ENCODE measurements at regions not wholly inside any gene's neighbourhood (a gene's known extent, or its start where the extent isn't known, plus 50 kb on each side); places are given as distances from the start of the nearest gene placed in this dataset.

DNA sequence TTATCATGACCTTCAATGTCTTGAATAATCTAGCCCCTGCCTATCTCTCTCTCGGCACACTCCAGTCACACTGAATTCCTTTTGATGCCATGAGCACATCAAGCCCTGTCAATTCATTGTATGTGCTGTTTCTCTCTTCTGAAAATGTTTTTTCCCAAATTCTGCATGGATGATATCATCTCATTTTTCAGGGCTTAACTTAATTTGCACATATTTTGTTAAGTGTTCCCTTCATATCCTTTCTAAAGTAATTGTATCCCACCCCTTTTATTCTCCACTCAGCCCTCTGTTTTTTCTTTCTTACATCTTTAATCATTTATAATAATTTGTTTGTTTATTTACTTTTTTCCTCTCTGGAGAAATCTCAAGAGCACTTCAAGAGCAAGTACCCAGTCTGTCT, 149.9 kb downstream of the ZNF326 start:
- WGBS (ENCODE audit: low lambda C conversion rate) = 0% methylated on average over 1 of the region's 1 CpG
- Histone ChIP-seq H3K79me2 (ENCODE audit: insufficient read depth, low read length) (no peaks in the 10 kb centered on the region), H2AFZ (ENCODE audit: low read length) (no peak overlapping the region), H3K9me3 (ENCODE audit: low read length) (peaks cover 13% of the 10 kb centered on the region), H3K4me2 (ENCODE audit: low read depth, low read length) (no peak overlapping the region), H3K27me3 (ENCODE audit: control insufficient read depth in 1 of 2, insufficient read depth in 2 of 2, low read length in 2 of 2) (no peaks in the 10 kb centered on the region; a peak in 1 of 5 replicates), H3K9ac (ENCODE audit: insufficient read depth, low read depth, low read length) (no peak overlapping the region), H4K20me1 (ENCODE audit: insufficient read depth, low read length) (no peaks in the 10 kb centered on the region), H3K4me3 (replicated peaks in 1 of 3; ENCODE audit: insufficient read depth in 1 of 3, low read depth in 2 of 3, low read length in 3 of 3) (no peak overlapping the region), H3K27ac (ENCODE audit: extremely low read length, insufficient read depth, low read length) (no peak overlapping the region), H3K4me1 (ENCODE audit: insufficient read depth, low read length) (no peaks in the 10 kb centered on the region), H3K36me3 (replicated peaks in 1 of 2; ENCODE audit: control insufficient read depth in 1 of 2, insufficient read depth in 2 of 2, low read length in 2 of 2) (no peaks in the 10 kb centered on the region)
- BruUV-seq (replicated peaks) = no TSS peak
- CTCF ChIA-PET (ENCODE audit: low intra/inter-chr PET ratio, low total read pairs) = no interaction called here
- no peak for DNase-seq (ENCODE audit: low spot score)
- no peak for ATAC-seq
- no peak for FAIRE-seq
- POLR2A ChIA-PET = no interaction called here
- intact Hi-C loops (cut with micrococcal nuclease; ENCODE audit: unreplicated experiment) = no loop called here
- in situ Hi-C loops (cut with HindIII; ENCODE audit: extremely low pct_ligation_motif_present, low pct_unique_long_range_greater_than_20kb) = no loop called here
- TF ChIP-seq BCLAF1 (IDR thresholded peaks at IDR 0.05) (no peak), NONO (IDR thresholded peaks at IDR 0.05) (no peak), NONO (CRISPR knock-in tag; conservative IDR thresholded peaks at IDR 0.05) (no peak), HMG20B (CRISPR knock-in tag; conservative IDR thresholded peaks at IDR 0.05) (no peak), KDM4B (CRISPR knock-in tag; IDR thresholded peaks at IDR 0.05) (no peak), ZSCAN30 (CRISPR knock-in tag; IDR thresholded peaks at IDR 0.05) (no peak), HMGA1 (CRISPR knock-in tag; conservative IDR thresholded peaks at IDR 0.05) (no peak), MEF2D (CRISPR knock-in tag; IDR thresholded peaks at IDR 0.05) (no peak), ZNF354B (CRISPR knock-in tag; IDR thresholded peaks at IDR 0.05) (no peak), MATR3 (CRISPR knock-in tag; IDR thresholded peaks at IDR 0.05) (no peak), DNMT3B (CRISPR knock-in tag; conservative IDR thresholded peaks at IDR 0.05) (no peak), ZFP62 (CRISPR knock-in tag; IDR thresholded peaks at IDR 0.05) (no peak), HMG20A (CRISPR knock-in tag; IDR thresholded peaks at IDR 0.05; ENCODE audit: borderline replicate concordance) (no peak), LRRFIP1 (CRISPR knock-in tag; conservative IDR thresholded peaks at IDR 0.05) (no peak)
- TF ChIP-seq, protein P1, sequence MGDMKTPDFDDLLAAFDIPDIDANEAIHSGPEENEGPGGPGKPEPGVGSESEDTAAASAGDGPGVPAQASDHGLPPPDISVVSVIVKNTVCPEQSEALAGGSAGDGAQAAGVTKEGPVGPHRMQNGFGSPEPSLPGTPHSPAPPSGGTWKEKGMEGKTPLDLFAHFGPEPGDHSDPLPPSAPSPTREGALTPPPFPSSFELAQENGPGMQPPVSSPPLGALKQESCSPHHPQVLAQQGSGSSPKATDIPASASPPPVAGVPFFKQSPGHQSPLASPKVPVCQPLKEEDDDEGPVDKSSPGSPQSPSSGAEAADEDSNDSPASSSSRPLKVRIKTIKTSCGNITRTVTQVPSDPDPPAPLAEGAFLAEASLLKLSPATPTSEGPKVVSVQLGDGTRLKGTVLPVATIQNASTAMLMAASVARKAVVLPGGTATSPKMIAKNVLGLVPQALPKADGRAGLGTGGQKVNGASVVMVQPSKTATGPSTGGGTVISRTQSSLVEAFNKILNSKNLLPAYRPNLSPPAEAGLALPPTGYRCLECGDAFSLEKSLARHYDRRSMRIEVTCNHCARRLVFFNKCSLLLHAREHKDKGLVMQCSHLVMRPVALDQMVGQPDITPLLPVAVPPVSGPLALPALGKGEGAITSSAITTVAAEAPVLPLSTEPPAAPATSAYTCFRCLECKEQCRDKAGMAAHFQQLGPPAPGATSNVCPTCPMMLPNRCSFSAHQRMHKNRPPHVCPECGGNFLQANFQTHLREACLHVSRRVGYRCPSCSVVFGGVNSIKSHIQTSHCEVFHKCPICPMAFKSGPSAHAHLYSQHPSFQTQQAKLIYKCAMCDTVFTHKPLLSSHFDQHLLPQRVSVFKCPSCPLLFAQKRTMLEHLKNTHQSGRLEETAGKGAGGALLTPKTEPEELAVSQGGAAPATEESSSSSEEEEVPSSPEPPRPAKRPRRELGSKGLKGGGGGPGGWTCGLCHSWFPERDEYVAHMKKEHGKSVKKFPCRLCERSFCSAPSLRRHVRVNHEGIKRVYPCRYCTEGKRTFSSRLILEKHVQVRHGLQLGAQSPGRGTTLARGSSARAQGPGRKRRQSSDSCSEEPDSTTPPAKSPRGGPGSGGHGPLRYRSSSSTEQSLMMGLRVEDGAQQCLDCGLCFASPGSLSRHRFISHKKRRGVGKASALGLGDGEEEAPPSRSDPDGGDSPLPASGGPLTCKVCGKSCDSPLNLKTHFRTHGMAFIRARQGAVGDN (CRISPR knock-in tag; IDR thresholded peaks at IDR 0.05) = no peak

All from HepG2 (cell line).